ENCODE measurements at regions not wholly inside any gene's neighbourhood (a gene's known extent, or its start where the extent isn't known, plus 50 kb on each side); places are given as distances from the start of the nearest gene placed in this dataset.

GRCh38 chr2:204177251-204177976 is 240.9 kb downstream of the ICOS start:
- Histone ChIP-seq H2AFZ (ENCODE audit: low read length) (no peak overlapping the region), H3K4me2 (ENCODE audit: insufficient read depth, insufficient read length, low read length) (no peak overlapping the region), H2BK120ac (ENCODE audit: low read depth, low read length, poor library complexity, severe bottlenecking) (no peak overlapping the region), H2BK15ac (ENCODE audit: low read depth, low read length) (no peak overlapping the region), H3K9me3 (ENCODE audit: control insufficient read depth, low read depth, low read length) (no peaks in the 10 kb centered on the region), H3K4me1 (ENCODE audit: insufficient read depth, low read length) (peaks cover 2% of the 10 kb centered on the region; the same call in 1 of the 2 replicates), H3K79me2 (ENCODE audit: insufficient read depth, low read length) (no peaks in the 10 kb centered on the region), H3K4ac (ENCODE audit: low read depth, low read length) (no peak overlapping the region), H2BK12ac (ENCODE audit: insufficient read length, low read depth, low read length) (no peak overlapping the region), H4K20me1 (ENCODE audit: control insufficient read depth, insufficient read depth, insufficient read length) (no peaks in the 10 kb centered on the region), H3K27ac (ENCODE audit: insufficient read length, low read depth, low read length) (no peak overlapping the region), H2BK5ac (ENCODE audit: insufficient read length, low read length) (no peak overlapping the region), H3K9ac (ENCODE audit: extremely low read depth, insufficient read length, low read length) (no peak overlapping the region), H4K5ac (ENCODE audit: insufficient read length, low read depth, low read length) (no peak overlapping the region), H3K79me1 (ENCODE audit: insufficient read depth, low read depth, low read length, poor library complexity, severe bottlenecking) (no peaks in the 10 kb centered on the region), H3K14ac (ENCODE audit: insufficient read depth, low read length) (no peak overlapping the region), H3K56ac (ENCODE audit: insufficient read length, low read depth, low read length) (no peak overlapping the region), H3K27me3 (ENCODE audit: insufficient read depth, low read length) (no peaks in the 10 kb centered on the region), H4K8ac (replicated peaks; ENCODE audit: insufficient read length, low read depth, low read length) (no peak overlapping the region), H3K23ac (ENCODE audit: insufficient read length, low read depth, low read length) (no peak overlapping the region), H3K18ac (ENCODE audit: insufficient read length, low read depth, low read length) (no peak overlapping the region), H3T11ph (ENCODE audit: low read length) (no peak overlapping the region), H3K23me2 (ENCODE audit: insufficient read length, low read depth, low read length, poor library complexity, severe bottlenecking) (no peaks in the 10 kb centered on the region), H2BK20ac (ENCODE audit: low read depth, low read length, poor library complexity, severe bottlenecking) (no peak overlapping the region), H4K91ac (ENCODE audit: insufficient read length, low read depth, low read length) (no peak overlapping the region), H2AK5ac (ENCODE audit: insufficient read length, low read length) (no peak overlapping the region)
- no peaks in the 10 kb centered on the region for H3K27me3 Mint-ChIP-seq (ENCODE audit: low read depth)
- no peaks in the 10 kb centered on the region for H3K9me3 Mint-ChIP-seq
- no peak overlapping the region for H3K4me3 Mint-ChIP-seq
- no peak overlapping the region for H3K27ac Mint-ChIP-seq
- H3K4me1 Mint-ChIP-seq, result peaks cover 2 to 3% of the 10 kb centered on the region in 2 experiments; a peak in 1 of 4 replicates
- no CpG with 5 or more reads among the region's 4 CpGs for WGBS (ENCODE audit: extremely low coverage, insufficient read length, low lambda C conversion rate)
- TF ChIP-seq CTCF (conservative IDR thresholded peaks at IDR 0.05), result no peak
- DNase-seq, result no peak
- H3K36me3 Mint-ChIP-seq (ENCODE audit: insufficient read depth in 1 of 3, low read depth in 3 of 3), result no peaks in the 10 kb centered on the region

All from H9 (cell line).